Endothelial cell of umbilical vein (primary cell): ENCODE measurements at regions not wholly inside any gene's neighbourhood (a gene's known extent, or its start where the extent isn't known, plus 50 kb on each side); places are given as distances from the start of the nearest gene placed in this dataset.

Experiments
- BruUV-seq: library from RNA; stranded (reverse); fragments of 400-500 nt; replicated peaks from 2 replicates; lab custom pipeline; 2021; lab: Mats Ljungman, UMichigan
- CTCF ChIA-PET: fragments of 300-600, 350-600 bp; sonication (Branson Sonifier 250); formaldehyde crosslinking; loops from one replicate; lab custom pipeline; 2021; ENCODE audit warnings: antibody characterized with exemption, inconsistent platforms; lab: Charles Lee
- POLR2A ChIA-PET: fragments of 300-600, 350-600 bp; sonication (Branson Sonifier 250); formaldehyde crosslinking; loops from one replicate; lab custom pipeline; 2021; ENCODE audit warnings: antibody characterized with exemption, inconsistent platforms; lab: Charles Lee
- DNase-seq: peaks from one replicate; pipeline ENCODE4 v3.0.0-alpha.2; 2011; ENCODE audit warnings: low read depth, low spot score
- FAIRE-seq: peaks from 2 replicates; lab custom pipeline; 2011; peaks lifted over from hg19 to GRCh38; lab: Jason Lieb, UNC
- H2AFZ ChIP-seq: 2 replicates; pipeline ENCODE4 v1.6.0; 2012; ENCODE audit warnings: low read depth, low read length, control low read depth, inconsistent platforms
- H3K27ac ChIP-seq: 2 replicates; pipeline ENCODE4 v1.5.1; 2011; ENCODE audit warnings: low read depth, mild to moderate bottlenecking, control low read depth, low read length, moderate library complexity; ENCODE audit not compliant: insufficient read depth
- H3K27me3 ChIP-seq, 2 experiments: 2 replicates each; pipeline versions ENCODE4 v1.6.0 to v1.6.1; 2011; ENCODE audit warnings: low read length in 2 of 2, mixed read lengths in 1 of 2; ENCODE audit not compliant: control insufficient read depth in 2 of 2, insufficient read depth in 2 of 2
- H3K36me3 ChIP-seq, 2 experiments: 2 replicates in 1 of 2; 3 replicates in 1 of 2; pipeline ENCODE4 v1.5.1; 2011; ENCODE audit warnings: low read length in 2 of 2, mild to moderate bottlenecking in 1 of 2, moderate library complexity in 1 of 2; ENCODE audit not compliant: control insufficient read depth in 2 of 2, insufficient read depth in 2 of 2; ENCODE audit errors: extremely low read depth in 1 of 2
- H3K4me1 ChIP-seq: 3 replicates; pipeline ENCODE4 v1.5.1; 2011; ENCODE audit warnings: mild to moderate bottlenecking, low read length; ENCODE audit not compliant: control insufficient read depth, insufficient read depth; ENCODE audit errors: extremely low read depth
- H3K4me2 ChIP-seq: 2 replicates; pipeline ENCODE4 v1.6.1; 2011; ENCODE audit warnings: low read length, control low read depth, mixed read lengths; ENCODE audit not compliant: insufficient read depth
- H3K4me3 ChIP-seq, 3 experiments: fragments of 200-600 bp in 1 of 3; sonication (generic), shearing (Covaris generic) in 1 of 3; replicated peaks in 1 of 3; 2 replicates each; pipeline ENCODE4 v1.5.1; 2011 to 2016; ENCODE audit warnings: control low read depth in 3 of 3, low read length in 3 of 3, mild to moderate bottlenecking in 2 of 3, inconsistent platforms in 1 of 3, low read depth in 1 of 3, moderate library complexity in 1 of 3; ENCODE audit not compliant: insufficient read depth in 1 of 3
- H3K79me2 ChIP-seq: 2 replicates; pipeline ENCODE4 v1.6.0; 2012; ENCODE audit warnings: low read length, inconsistent platforms; ENCODE audit not compliant: control insufficient read depth, insufficient read depth
- H3K9ac ChIP-seq: replicated peaks from 2 replicates; pipeline ENCODE3; 2011; ENCODE audit warnings: low read length, control low read depth; ENCODE audit not compliant: insufficient read depth; ENCODE audit errors: extremely low read depth
- H3K9me1 ChIP-seq: replicated peaks from 3 replicates; pipeline ENCODE4 v1.6.0; 2011; ENCODE audit warnings: mild to moderate bottlenecking, low read length; ENCODE audit not compliant: control insufficient read depth, insufficient read depth; ENCODE audit errors: extremely low read depth
- H3K9me3 ChIP-seq: replicated peaks from 2 replicates; pipeline ENCODE4 v1.5.1; 2012; ENCODE audit warnings: low read length, inconsistent platforms; ENCODE audit not compliant: control insufficient read depth, insufficient read depth
- H4K20me1 ChIP-seq: replicated peaks from 2 replicates; pipeline ENCODE3; 2011; ENCODE audit warnings: mild to moderate bottlenecking, low read length; ENCODE audit not compliant: control insufficient read depth, insufficient read depth; ENCODE audit errors: extremely low read depth
- CTCF ChIP-seq, 2 donors: IDR thresholded peaks; 1 replicate in 1 of 2; 2 replicates in 1 of 2; pipeline ENCODE4 v1.5.1; 2011; ENCODE audit warnings: low read length in 2 of 2, mild to moderate bottlenecking in 2 of 2, moderate library complexity in 2 of 2, control low read depth in 1 of 2, inconsistent platforms in 1 of 2, low read depth in 1 of 2; ENCODE audit not compliant: insufficient read depth in 1 of 2; ENCODE audit errors: extremely low read depth in 1 of 2
- EZH2 ChIP-seq: IDR thresholded peaks from 2 replicates; pipeline ENCODE4 v1.6.1; 2012; ENCODE audit warnings: borderline replicate concordance, low read depth, mild to moderate bottlenecking, moderate library complexity, low read length, inconsistent platforms; ENCODE audit not compliant: severe bottlenecking
- FOS ChIP-seq: IDR thresholded peaks from 2 replicates; pipeline ENCODE4 v1.6.1; 2011; ENCODE audit warnings: mild to moderate bottlenecking, low read length, moderate library complexity, borderline replicate concordance; ENCODE audit not compliant: insufficient read depth
- GATA2 ChIP-seq: IDR thresholded peaks from 2 replicates; pipeline ENCODE4 v1.7.0; 2011; ENCODE audit warnings: low read depth, mild to moderate bottlenecking, moderate library complexity, mixed read lengths, low read length; ENCODE audit not compliant: insufficient read length, insufficient read depth
- JUN ChIP-seq: IDR thresholded peaks from 2 replicates; pipeline ENCODE4 v1.6.1; 2011; ENCODE audit warnings: borderline replicate concordance, low read depth; ENCODE audit not compliant: insufficient read length, insufficient read depth
- MAX ChIP-seq: IDR thresholded peaks from 2 replicates; pipeline ENCODE4 v1.6.1; 2011; ENCODE audit not compliant: insufficient read depth, insufficient read length
- MYC ChIP-seq: IDR thresholded peaks from one replicate; pipeline ENCODE4 v1.6.1; 2011; ENCODE audit warnings: mild to moderate bottlenecking, low read depth, low read length
- POLR2A ChIP-seq: IDR thresholded peaks from 2 replicates; pipeline ENCODE4 v1.6.1; 2012; ENCODE audit warnings: low read depth, mild to moderate bottlenecking, control low read depth, low read length
- POLR2AphosphoS5 ChIP-seq: IDR thresholded peaks from 2 replicates; pipeline ENCODE4 v1.6.1; 2012; ENCODE audit warnings: low read depth, mild to moderate bottlenecking, control low read depth, low read length, moderate library complexity; ENCODE audit not compliant: insufficient read depth
- dilution Hi-C: fragments of 300-500 bp; cut with MboI; formaldehyde crosslinking; loops from one replicate; pipeline ENCODE4 v1.15.0; 2019; ENCODE audit warnings: low sequenced_read_pairs; ENCODE audit not compliant: extremely low pct_ligation_motif_present
- intact Hi-C: fragments of 100-400 bp; cut with micrococcal nuclease; formaldehyde crosslinking; loops from one replicate; pipeline ENCODE4 v1.10.0; 2022

- dilution Hi-C loops: no loop called here
These were observed 172.2 kb upstream of the IRF2BP2 start for GRCh38 chr1:234782105-234782751.

More at GRCh38 chr1:234782105-234782751, 172.2 kb upstream of the IRF2BP2 start:
- intact Hi-C loops: no loop called here
- Histone ChIP-seq H3K79me2 (no peaks in the 10 kb centered on the region), H3K9me3 (no peaks in the 10 kb centered on the region), H3K36me3 (no peaks in the 10 kb centered on the region), H2AFZ (no peak overlapping the region), H3K9me1 (no peaks in the 10 kb centered on the region), H3K9ac (no peak overlapping the region), H3K27ac (no peak overlapping the region), H3K4me3 (no peak overlapping the region), H3K4me1 (no peaks in the 10 kb centered on the region), H3K27me3 (peaks cover 0 to 17% of the 10 kb centered on the region in 2 experiments), H3K4me2 (no peak overlapping the region), H4K20me1 (no peaks in the 10 kb centered on the region)
- no TSS peak for BruUV-seq
- TF ChIP-seq MAX (no peak), CTCF (IDR thresholded peaks at IDR 0.05; ENCODE audit: extremely low read depth in 1 of 2, insufficient read depth in 1 of 2, low read depth in 1 of 2, low read length in 2 of 2) (no peak), MYC (no peak), JUN (no peak), POLR2A (no peak), GATA2 (no peak), POLR2AphosphoS5 (no peak), EZH2 (no peak), FOS (no peak)
- no peak for FAIRE-seq
- DNase-seq: peak; percentile 17
- ChIA-PET POLR2A (no interaction called here), CTCF (no interaction called here)
